ENCODE measurements at regions not wholly inside any gene's neighbourhood (a gene's known extent, or its start where the extent isn't known, plus 50 kb on each side); places are given as distances from the start of the nearest gene placed in this dataset.

GRCh38 chr4:28926156-28926555, 1794.0 kb upstream of the PCDH7 start:
- no peak for DNase-seq (ENCODE audit: low read depth in 2 of 2)

DNA sequence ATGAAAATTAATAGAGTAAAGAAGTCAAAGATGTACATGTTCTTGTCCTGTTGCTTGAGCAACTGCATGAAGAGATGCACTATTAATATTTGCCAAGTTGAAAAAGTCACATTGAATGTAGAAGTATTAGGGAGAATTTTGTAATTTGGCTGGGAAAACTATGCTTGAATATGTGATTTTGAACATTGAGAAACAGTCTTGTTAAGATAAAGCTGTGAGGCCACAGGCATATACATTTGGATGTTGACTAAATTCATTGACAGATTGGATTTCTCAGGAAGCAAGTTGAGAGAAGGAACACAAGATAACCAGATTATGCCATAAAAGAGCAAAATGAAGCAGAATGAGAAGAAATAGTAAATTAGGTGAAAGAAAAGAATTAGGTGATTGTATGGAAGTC, 1777.5 kb upstream of the PCDH7 start:
- DNase-seq (ENCODE audit: low read depth in 2 of 2), result no peak

GRCh38 chr4:28947374-28947773, 1772.8 kb upstream of the PCDH7 start:
- no peak for DNase-seq (ENCODE audit: low read depth in 2 of 2)

DNA sequence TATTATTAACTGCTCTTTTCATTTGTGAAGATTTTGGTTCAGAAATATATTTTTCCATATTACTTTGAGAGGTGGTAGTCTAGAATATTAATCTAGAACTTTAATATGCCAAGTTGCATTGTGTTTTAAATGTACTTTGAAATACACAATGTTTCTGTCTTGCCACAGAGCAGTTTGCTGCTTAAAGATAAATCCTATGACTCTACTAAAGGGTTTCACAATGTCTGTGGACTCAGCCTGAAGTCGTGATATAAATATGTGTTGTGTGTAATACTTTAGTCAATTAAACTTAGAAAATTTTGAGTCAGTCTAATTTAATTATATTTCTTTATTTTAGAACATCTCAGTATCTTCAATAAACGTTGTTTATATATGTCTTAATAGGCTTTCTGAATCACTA, 1771.7 kb upstream of the PCDH7 start:
- DNase-seq (ENCODE audit: low read depth in 2 of 2), result no peak

DNA sequence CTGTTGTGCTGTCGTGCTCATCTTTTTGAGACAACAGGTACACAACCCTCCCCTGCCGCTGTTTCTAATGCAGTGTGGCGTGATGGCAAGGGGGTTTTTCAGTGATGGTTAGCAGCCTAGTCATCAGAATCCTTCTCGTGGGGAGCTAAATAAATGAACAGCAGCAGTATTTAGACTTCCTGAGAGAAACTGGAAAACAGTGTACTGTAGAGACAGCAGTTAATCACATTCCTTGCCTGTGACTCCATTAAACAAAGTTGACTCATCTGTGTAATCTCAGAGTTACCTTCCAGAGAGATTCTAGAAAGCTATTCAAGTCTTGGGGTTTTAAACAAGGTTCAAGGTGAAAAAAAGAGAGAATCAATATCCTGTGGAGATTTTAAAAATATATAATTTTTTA, 1753.2 kb upstream of the PCDH7 start:
- no peak for DNase-seq (ENCODE audit: low read depth in 2 of 2)

DNA sequence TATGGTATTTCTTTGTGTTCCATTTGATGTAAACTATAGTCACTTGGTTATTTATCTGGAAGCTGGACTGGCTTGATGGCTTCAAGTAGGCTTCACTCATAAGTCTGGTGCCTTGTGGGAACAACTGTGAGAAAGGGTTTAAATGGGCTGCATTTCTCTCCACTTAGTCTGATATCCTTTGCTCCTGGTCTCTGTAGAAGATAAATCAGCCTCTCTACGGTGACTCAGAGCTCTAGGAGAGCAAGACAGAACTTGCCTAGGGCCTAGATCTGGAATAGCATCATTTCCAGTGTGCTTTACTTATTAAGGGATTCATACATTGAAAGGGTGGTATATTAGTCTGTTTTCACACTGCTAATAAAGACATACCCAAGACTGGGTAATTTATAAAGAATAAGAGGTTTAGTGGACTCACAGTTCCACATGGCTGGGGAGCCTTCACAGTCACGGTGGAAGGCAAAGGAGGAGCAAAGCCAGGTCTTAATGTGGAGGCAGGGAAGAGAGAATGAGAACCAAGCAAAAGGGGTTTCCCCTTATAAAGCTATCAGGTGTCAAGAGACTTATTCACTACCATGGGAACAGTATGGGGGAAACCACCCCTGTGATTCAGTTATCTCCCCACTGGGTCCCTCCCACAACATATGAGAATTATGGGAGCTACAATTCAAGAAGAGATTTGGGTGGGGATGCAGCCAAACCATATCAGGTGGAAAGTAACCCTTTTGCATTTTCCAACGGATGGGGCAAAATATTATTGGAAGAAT, 1746.4 kb upstream of the PCDH7 start:
- no peak for DNase-seq (ENCODE audit: low read depth in 2 of 2)

DNA sequence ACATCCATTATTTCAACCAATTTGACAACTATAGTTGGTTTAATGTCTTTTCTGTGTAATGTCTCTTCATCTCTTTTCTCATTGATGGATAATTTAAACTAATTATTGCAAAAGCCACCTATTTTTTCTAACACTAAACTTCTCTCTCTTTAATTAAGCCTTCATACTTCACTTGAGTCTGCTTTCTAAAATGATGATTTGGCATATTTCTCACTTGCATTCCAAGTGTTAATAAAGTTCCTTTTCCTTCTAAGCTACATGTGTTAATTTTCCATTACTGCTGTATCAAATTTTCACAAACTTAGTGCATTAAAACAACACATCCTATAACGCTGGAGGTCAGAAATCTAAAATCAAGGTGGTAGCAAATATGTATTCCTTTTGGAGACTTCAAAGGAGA, 1743.8 kb upstream of the PCDH7 start:
- DNase-seq (ENCODE audit: low read depth in 2 of 2), result no peak

GRCh38 chr4:29002151-29002550, 1718.0 kb upstream of the PCDH7 start:
- DNase-seq (ENCODE audit: low read depth in 2 of 2), result no peak

DNA sequence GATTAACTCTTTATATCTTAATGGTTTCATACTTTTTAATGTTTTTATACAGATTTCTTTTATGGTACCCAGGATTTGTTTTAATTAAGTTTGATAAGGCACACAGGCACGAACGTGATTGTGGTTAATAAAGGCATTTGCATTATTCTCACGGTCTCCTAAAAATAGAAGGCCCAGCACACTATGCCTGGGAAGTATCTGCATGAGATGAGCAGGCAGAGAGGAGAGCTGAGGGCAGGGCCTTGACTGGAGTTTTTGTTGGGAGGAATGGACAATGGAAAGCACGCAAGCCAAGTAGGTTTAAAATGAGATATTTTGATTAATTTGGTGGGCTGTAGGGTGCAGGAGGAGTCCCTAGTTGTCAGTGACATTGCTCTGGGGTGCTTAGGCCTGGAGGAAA, 1714.3 kb upstream of the PCDH7 start:
- no peak for DNase-seq (ENCODE audit: low read depth in 2 of 2)

GRCh38 chr4:29009908-29010307, 1710.3 kb upstream of the PCDH7 start:
- no peak for DNase-seq (ENCODE audit: low read depth in 2 of 2)

DNA sequence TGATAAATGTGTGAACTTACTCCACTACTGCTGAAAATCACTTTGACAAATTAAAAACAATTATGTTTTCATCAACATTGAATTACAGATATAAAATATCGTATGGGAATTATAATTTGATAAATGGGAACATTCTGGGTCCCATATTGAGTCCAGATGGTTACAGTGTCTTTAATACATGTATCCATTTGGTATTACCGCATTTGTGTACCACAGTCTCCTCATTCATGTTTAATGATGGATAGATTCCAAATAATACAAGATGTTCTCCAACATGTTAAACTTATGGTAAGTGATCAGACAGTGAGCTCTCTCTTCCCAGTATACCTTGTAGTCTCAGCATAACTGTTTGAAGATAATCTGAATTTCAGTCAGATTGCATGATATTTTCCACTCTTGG, 1706.8 kb upstream of the PCDH7 start:
- DNase-seq (ENCODE audit: low read depth in 2 of 2), result no peak

- no peak for DNase-seq (ENCODE audit: low read depth in 2 of 2)
These were observed 1705.6 kb upstream of the PCDH7 start for GRCh38 chr4:29014555-29014954.

GRCh38 chr4:29033703-29034102, 1686.5 kb upstream of the PCDH7 start:
- no peak for DNase-seq (ENCODE audit: low read depth in 2 of 2)

DNA sequence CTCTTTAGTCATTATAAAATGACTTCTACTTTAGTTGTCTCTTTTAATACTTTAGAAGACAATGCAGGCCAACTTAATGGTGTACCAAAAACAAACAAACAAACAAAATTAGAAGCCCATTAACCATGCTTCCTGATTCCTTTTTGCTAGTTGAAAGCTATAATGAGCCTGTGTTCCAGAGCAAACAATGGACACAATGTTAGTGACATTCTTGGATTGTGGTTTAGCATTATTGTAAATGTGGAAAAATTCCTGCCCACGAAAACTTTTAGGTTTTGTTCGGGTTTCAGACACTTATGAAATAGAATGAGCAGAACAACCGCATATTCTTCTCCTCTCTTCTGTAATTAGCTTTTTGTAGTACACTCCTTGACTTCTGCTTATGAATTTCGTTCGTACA, 1682.7 kb upstream of the PCDH7 start:
- DNase-seq (ENCODE audit: low read depth in 2 of 2), result no peak

DNA sequence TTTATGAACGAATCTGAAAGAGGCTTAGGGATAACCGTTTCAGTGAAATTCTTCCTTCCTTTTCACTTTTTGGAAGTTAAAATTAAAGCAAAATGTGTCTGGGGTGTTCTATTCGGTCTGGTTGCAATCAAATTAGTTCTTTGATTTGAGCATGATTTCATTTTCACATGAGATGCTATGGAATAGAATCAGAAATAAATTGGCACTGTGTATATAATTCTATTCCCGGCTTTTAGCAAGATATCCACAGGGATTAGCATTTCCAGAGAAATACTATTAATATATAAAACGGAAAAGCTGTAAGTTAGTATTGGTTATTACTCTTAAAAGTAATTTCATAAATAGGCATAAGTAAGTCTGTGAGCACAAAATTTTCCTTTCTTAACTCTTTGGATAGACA, 1676.8 kb upstream of the PCDH7 start:
- no peak for DNase-seq (ENCODE audit: low read depth in 2 of 2)

DNA sequence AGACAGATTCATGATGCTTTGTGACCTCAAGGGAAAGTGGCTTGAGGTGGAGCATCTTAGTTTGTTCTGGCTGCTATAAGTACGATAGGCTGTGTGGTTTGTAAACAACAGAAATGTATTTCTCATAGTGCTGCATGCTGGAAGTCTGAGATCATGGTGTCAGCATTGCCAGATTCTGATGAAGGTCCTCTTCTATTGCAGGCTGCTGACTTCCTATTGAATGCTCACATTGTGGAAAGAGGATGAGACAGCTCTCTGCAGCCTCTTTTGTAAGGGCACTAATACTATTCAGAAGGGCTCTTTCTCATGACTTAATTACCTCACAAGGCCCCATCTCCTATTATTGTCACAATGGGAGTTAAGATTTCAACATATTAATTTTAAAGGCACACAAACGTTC, 1674.0 kb upstream of the PCDH7 start:
- DNase-seq (ENCODE audit: low read depth in 2 of 2), result no peak

DNA sequence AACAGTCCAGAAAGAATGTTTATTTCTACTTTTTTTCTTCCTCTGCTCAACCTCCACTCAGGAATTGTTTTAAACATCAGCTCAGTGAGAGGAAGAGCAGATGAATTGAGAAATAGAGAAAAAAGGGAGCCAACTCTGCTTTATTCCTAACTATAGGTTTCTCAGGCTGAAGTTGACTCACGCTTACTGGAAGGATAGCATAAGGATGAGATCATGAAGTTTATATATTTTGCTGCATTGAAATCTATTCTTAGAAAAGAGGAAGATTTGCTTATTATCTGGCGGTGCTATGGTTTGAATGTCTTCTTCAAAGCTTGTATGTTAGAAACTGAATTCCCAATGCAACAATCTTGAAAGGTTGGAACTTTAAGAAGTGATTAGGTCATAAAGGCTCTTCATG, 1673.4 kb upstream of the PCDH7 start:
- DNase-seq (ENCODE audit: low read depth in 2 of 2), result peak; percentile 32 to 40

DNA sequence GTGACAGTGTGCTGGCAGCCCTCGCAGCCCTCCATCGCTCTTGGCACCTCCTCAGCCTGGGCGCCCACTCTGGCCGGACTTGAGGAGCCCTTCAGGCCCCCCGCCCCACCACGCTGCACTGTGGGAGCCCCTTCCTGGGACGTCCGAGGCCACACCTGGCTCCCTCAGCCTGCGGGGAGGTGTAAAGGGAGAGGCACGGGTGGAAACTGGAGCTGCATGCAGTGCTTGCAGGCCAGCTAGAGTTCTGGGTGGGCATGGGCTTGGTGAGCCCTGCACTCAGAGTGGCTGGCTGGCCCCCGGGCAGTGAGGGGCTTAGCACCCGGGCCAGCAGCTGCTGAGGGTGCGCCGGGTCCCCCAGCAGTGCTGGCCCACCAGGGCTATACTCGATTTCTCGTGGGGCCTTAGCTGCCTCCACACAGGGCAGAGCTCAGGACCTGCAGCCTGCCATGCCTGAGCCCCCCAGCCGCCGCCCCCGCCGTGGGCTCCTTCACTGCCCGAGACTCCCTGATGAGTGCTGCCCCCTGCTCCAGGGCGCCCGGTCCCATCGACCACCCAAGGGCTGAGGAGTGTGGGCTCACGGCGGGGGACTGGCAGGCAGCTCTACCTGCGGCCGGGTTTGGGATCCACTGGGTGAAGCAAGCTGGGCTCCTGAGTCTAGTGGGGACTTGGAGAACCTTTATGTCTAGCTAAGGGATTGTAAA, 1672.7 kb upstream of the PCDH7 start:
- DNase-seq (ENCODE audit: low read depth in 2 of 2), result no peak

DNA sequence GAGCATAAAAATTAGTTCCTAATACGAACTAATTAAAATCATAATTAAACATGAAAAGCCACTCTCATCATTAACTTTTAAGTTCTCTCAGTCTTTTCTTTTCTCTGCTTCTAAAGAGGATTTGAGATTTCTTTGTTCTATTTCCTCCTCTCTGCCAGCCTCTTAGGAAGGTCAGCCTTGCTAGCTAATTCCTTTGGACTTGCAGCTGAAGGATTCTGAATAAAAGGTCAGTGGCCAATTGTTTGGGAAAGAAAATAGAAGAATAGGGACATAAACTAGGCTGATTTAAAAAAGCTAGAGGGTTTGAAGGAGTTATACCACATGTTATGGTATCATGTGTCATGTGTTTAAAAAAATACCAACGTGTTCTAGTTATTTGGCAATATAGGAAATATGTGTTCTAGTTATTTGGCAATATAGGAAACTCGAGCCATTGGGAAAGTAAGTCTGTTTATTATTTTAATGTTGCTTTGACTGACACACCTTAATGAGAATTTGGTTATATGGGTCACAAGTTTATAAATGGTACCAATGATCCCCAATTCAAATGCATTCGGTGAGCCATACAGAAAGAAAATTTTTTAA, 1668.7 kb upstream of the PCDH7 start:
- no peak for DNase-seq (ENCODE audit: low read depth in 2 of 2)

DNA sequence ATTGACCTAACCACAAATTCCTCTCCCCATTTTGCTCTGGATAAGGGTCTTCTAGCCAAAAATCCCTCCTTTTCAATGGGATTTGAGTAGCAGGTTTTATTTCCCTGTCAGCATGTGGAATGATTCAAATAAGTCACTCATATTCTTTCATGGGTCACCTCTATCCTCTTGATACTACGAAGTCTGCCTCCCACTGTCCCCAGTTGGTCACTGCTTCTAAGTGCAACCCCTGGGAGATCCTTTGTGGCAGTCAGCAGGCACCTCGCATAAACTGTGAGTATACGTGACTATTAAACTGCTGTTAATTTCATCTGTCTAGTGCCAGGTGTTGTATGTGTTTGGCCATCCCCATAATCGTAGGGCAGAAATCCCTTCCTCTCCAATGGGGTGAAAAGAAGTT, 1667.9 kb upstream of the PCDH7 start:
- no peak for DNase-seq (ENCODE audit: low read depth in 2 of 2)

DNA sequence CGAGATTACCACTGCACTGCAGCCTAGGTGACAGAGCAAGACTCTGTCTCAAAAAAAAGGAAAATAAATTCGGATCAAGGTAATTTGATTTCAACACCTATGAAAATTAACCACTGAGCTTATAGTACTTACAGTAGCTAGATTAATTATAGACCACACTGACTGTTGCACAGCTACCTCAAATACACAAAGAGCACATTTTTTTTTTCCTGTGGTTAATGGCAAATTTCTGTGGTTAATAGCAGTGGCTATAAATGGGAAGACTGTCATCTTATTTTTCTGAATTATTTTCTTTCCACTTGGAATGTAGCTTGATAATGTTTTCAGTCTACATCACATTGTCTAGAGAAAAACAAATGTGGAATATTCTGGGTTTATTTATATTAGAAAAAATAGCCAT, 1661.6 kb upstream of the PCDH7 start:
- no peak for DNase-seq (ENCODE audit: low read depth in 2 of 2)

DNA sequence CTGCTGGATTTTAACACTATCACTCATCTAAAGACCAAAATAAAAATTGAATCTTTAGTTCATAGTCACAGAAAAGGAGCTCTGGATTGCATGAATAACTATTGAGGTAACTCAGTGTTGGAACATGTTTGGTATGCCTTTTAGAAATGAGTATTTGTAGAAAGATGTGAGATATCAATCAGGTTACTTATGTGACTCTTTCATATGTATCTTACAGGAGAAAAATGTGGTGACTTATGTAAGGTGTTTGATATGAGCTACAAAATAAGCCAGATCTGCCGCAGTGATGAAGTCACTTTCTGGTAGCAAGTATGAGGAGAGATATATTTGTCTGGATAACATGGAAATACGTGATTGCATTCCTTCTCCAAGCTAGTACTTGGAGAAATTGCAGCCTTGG, 1653.3 kb upstream of the PCDH7 start:
- no peak for DNase-seq (ENCODE audit: low read depth in 2 of 2)

GRCh38 chr4:29073571-29073970, 1646.6 kb upstream of the PCDH7 start:
- DNase-seq (ENCODE audit: low read depth in 2 of 2), result no peak

Measured in fibroblast of skin of left quadriceps (primary cell).